Activated naive CD8-positive, alpha-beta T cell treated with anti-CD3 and anti-CD28 coated beads, Interleukin-2, amount 10 ng/mL, durations not matched to agents 7 days and 5 days (primary cell): ENCODE measurements at regions not wholly inside any gene's neighbourhood (a gene's known extent, or its start where the extent isn't known, plus 50 kb on each side); places are given as distances from the start of the nearest gene placed in this dataset.

Source experiments
- ATAC-seq: fragments of 150-1000 bp; cut with Tn5 transposase; one replicate; pipeline ENCODE4 v1.10.0; 2021; ENCODE audit warnings: low read depth, moderate library complexity
- POLR2A ChIA-PET: fragments of 350-600 bp; sonication (Branson Sonifier 250); formaldehyde crosslinking; loops from one replicate; lab custom pipeline; 2021; ENCODE audit warnings: antibody characterized with exemption; lab: Charles Lee
- DNase-seq: peaks from one replicate; pipeline ENCODE4 v3.0.0; 2021
- H3K27ac Mint-ChIP-seq: one replicate; pipeline ENCODE4 v1.8.0; 2022; ENCODE audit warnings: mild to moderate bottlenecking, mixed read lengths
- H3K27me3 Mint-ChIP-seq: one replicate; pipeline ENCODE4 v1.8.0; 2022; ENCODE audit warnings: mild to moderate bottlenecking, moderate library complexity, mixed read lengths
- H3K36me3 Mint-ChIP-seq: one replicate; pipeline ENCODE4 v1.8.0; 2021; ENCODE audit warnings: mild to moderate bottlenecking, mixed read lengths
- H3K4me1 Mint-ChIP-seq: one replicate; pipeline ENCODE4 v1.8.0; 2021; ENCODE audit warnings: mixed read lengths
- H3K4me3 Mint-ChIP-seq: one replicate; pipeline ENCODE4 v1.8.0; 2022; ENCODE audit warnings: mild to moderate bottlenecking, moderate library complexity, mixed read lengths
- H3K9me3 Mint-ChIP-seq: one replicate; pipeline ENCODE4 v1.8.0; 2021; ENCODE audit warnings: mixed read lengths

GRCh38 chr7:38002689-38003088 lies 82.2 kb downstream of the EPDR1 start:
- POLR2A ChIA-PET = no interaction called here
- no peaks in the 10 kb centered on the region for H3K9me3 Mint-ChIP-seq
- H3K4me1 Mint-ChIP-seq = no peaks in the 10 kb centered on the region
- no peak overlapping the region for H3K4me3 Mint-ChIP-seq
- H3K36me3 Mint-ChIP-seq = no peaks in the 10 kb centered on the region
- no peaks in the 10 kb centered on the region for H3K27me3 Mint-ChIP-seq
- no peak overlapping the region for H3K27ac Mint-ChIP-seq
- no peak for ATAC-seq
- no peak for DNase-seq

- Mint-ChIP-seq H3K9me3 (peaks cover 1% of the 10 kb centered on the region), H3K4me3 (no peak overlapping the region), H3K36me3 (no peaks in the 10 kb centered on the region), H3K27me3 (peaks cover 3% of the 10 kb centered on the region), H3K4me1 (no peaks in the 10 kb centered on the region), H3K27ac (no peak overlapping the region)
- POLR2A ChIA-PET = no interaction called here
- no peak for ATAC-seq
- no peak for DNase-seq
These were observed 86.1 kb downstream of the EPDR1 start for GRCh38 chr7:38006559-38006958.

- no peaks in the 10 kb centered on the region for H3K36me3 Mint-ChIP-seq
- H3K9me3 Mint-ChIP-seq = peaks cover 1% of the 10 kb centered on the region
- POLR2A ChIA-PET = no interaction called here
- DNase-seq (no peak), ATAC-seq (no peak)
- H3K4me1 Mint-ChIP-seq = no peaks in the 10 kb centered on the region
- H3K27ac Mint-ChIP-seq = no peak overlapping the region
- peaks cover 3% of the 10 kb centered on the region for H3K27me3 Mint-ChIP-seq
- H3K4me3 Mint-ChIP-seq = no peak overlapping the region
These were observed 86.7 kb downstream of the EPDR1 start for GRCh38 chr7:38007096-38007495.

GRCh38 chr7:38013246-38013645 lies 92.8 kb downstream of the EPDR1 start:
- DNase-seq = no peak
- H3K36me3 Mint-ChIP-seq = no peaks in the 10 kb centered on the region
- H3K9me3 Mint-ChIP-seq = peaks cover 3% of the 10 kb centered on the region
- ATAC-seq = no peak
- H3K4me1 Mint-ChIP-seq = no peaks in the 10 kb centered on the region
- peaks cover 5% of the 10 kb centered on the region for H3K27me3 Mint-ChIP-seq
- H3K27ac Mint-ChIP-seq = no peak overlapping the region
- POLR2A ChIA-PET = no interaction called here
- no peak overlapping the region for H3K4me3 Mint-ChIP-seq

- no peak for DNase-seq
- Mint-ChIP-seq H3K4me3 (no peak overlapping the region), H3K27me3 (peaks cover 2% of the 10 kb centered on the region), H3K36me3 (no peaks in the 10 kb centered on the region), H3K9me3 (peaks cover 1% of the 10 kb centered on the region), H3K27ac (no peak overlapping the region), H3K4me1 (no peaks in the 10 kb centered on the region)
- POLR2A ChIA-PET = no interaction called here
- ATAC-seq = no peak
These were observed 96.1 kb downstream of the EPDR1 start for GRCh38 chr7:38016567-38016966.

- Mint-ChIP-seq H3K4me1 (no peaks in the 10 kb centered on the region), H3K27me3 (peaks cover 7% of the 10 kb centered on the region), H3K9me3 (peaks cover 1% of the 10 kb centered on the region), H3K36me3 (no peaks in the 10 kb centered on the region), H3K27ac (no peak overlapping the region), H3K4me3 (no peak overlapping the region)
- no peak for ATAC-seq
- POLR2A ChIA-PET = no interaction called here
- no peak for DNase-seq
These were observed 96.9 kb downstream of the EPDR1 start for GRCh38 chr7:38017320-38017719.

- Mint-ChIP-seq H3K4me3 (no peak overlapping the region), H3K27me3 (peaks cover 7% of the 10 kb centered on the region), H3K9me3 (no peaks in the 10 kb centered on the region), H3K36me3 (no peaks in the 10 kb centered on the region), H3K4me1 (no peaks in the 10 kb centered on the region), H3K27ac (no peak overlapping the region)
- POLR2A ChIA-PET = no interaction called here
- ATAC-seq = no peak
- DNase-seq = no peak
These were observed 99.8 kb downstream of the EPDR1 start for GRCh38 chr7:38020121-38020785.

- no peaks in the 10 kb centered on the region for H3K4me1 Mint-ChIP-seq
- peaks cover 7% of the 10 kb centered on the region for H3K27me3 Mint-ChIP-seq
- DNase-seq (no peak), ATAC-seq (no peak)
- no peaks in the 10 kb centered on the region for H3K36me3 Mint-ChIP-seq
- no peaks in the 10 kb centered on the region for H3K9me3 Mint-ChIP-seq
- H3K27ac Mint-ChIP-seq = no peak overlapping the region
- H3K4me3 Mint-ChIP-seq = no peak overlapping the region
- POLR2A ChIA-PET = no interaction called here
These were observed 101.5 kb downstream of the EPDR1 start for GRCh38 chr7:38021892-38022291.

GRCh38 chr7:38025815-38026214 lies 105.4 kb downstream of the EPDR1 start:
- no peaks in the 10 kb centered on the region for H3K4me1 Mint-ChIP-seq
- H3K27ac Mint-ChIP-seq = no peak overlapping the region
- peaks cover 5% of the 10 kb centered on the region for H3K27me3 Mint-ChIP-seq
- DNase-seq (no peak), ATAC-seq (no peak)
- POLR2A ChIA-PET = no interaction called here
- no peaks in the 10 kb centered on the region for H3K36me3 Mint-ChIP-seq
- H3K4me3 Mint-ChIP-seq = no peak overlapping the region
- H3K9me3 Mint-ChIP-seq = no peaks in the 10 kb centered on the region

- no peaks in the 10 kb centered on the region for H3K9me3 Mint-ChIP-seq
- DNase-seq = no peak
- no peak for ATAC-seq
- no peak overlapping the region for H3K27ac Mint-ChIP-seq
- no peaks in the 10 kb centered on the region for H3K36me3 Mint-ChIP-seq
- H3K4me1 Mint-ChIP-seq = no peaks in the 10 kb centered on the region
- H3K27me3 Mint-ChIP-seq = no peaks in the 10 kb centered on the region
- no peak overlapping the region for H3K4me3 Mint-ChIP-seq
- POLR2A ChIA-PET = no interaction called here
These were observed 107.5 kb downstream of the EPDR1 start for GRCh38 chr7:38027884-38028455.

GRCh38 chr7:38034062-38034908 lies 113.8 kb downstream of the EPDR1 start:
- POLR2A ChIA-PET = no interaction called here
- Mint-ChIP-seq H3K36me3 (no peaks in the 10 kb centered on the region), H3K4me1 (no peaks in the 10 kb centered on the region), H3K4me3 (no peak overlapping the region), H3K27ac (no peak overlapping the region), H3K9me3 (no peaks in the 10 kb centered on the region), H3K27me3 (no peaks in the 10 kb centered on the region)
- no peak for DNase-seq
- ATAC-seq = no peak

GRCh38 chr7:38040831-38041230 lies 120.4 kb downstream of the EPDR1 start:
- H3K27me3 Mint-ChIP-seq = no peaks in the 10 kb centered on the region
- H3K4me1 Mint-ChIP-seq = no peaks in the 10 kb centered on the region
- no peaks in the 10 kb centered on the region for H3K36me3 Mint-ChIP-seq
- POLR2A ChIA-PET = no interaction called here
- H3K9me3 Mint-ChIP-seq = no peaks in the 10 kb centered on the region
- DNase-seq = no peak
- no peak overlapping the region for H3K4me3 Mint-ChIP-seq
- no peak for ATAC-seq
- no peak overlapping the region for H3K27ac Mint-ChIP-seq

GRCh38 chr7:38049679-38050078 lies 128.4 kb upstream of the STARD3NL start:
- no peak overlapping the region for H3K4me3 Mint-ChIP-seq
- H3K9me3 Mint-ChIP-seq = peaks cover 2% of the 10 kb centered on the region
- H3K27me3 Mint-ChIP-seq = no peaks in the 10 kb centered on the region
- no peaks in the 10 kb centered on the region for H3K4me1 Mint-ChIP-seq
- DNase-seq (no peak), ATAC-seq (no peak)
- H3K27ac Mint-ChIP-seq = no peak overlapping the region
- POLR2A ChIA-PET = no interaction called here
- H3K36me3 Mint-ChIP-seq = no peaks in the 10 kb centered on the region

GRCh38 chr7:38051311-38051710 lies 126.7 kb upstream of the STARD3NL start:
- no peak overlapping the region for H3K27ac Mint-ChIP-seq
- no peaks in the 10 kb centered on the region for H3K27me3 Mint-ChIP-seq
- POLR2A ChIA-PET = no interaction called here
- H3K4me1 Mint-ChIP-seq = no peaks in the 10 kb centered on the region
- ATAC-seq = no peak
- H3K4me3 Mint-ChIP-seq = no peak overlapping the region
- no peaks in the 10 kb centered on the region for H3K36me3 Mint-ChIP-seq
- H3K9me3 Mint-ChIP-seq = peaks cover 2% of the 10 kb centered on the region
- no peak for DNase-seq
